GM12872 (cell line): ENCODE measurements at regions not wholly inside any gene's neighbourhood (a gene's known extent, or its start where the extent isn't known, plus 50 kb on each side); places are given as distances from the start of the nearest gene placed in this dataset.

Experiments
- TF ChIP-seq, protein P1 (sequence below): IDR thresholded peaks from 3 replicates; pipeline ENCODE4 v1.5.1; 2011; ENCODE audit warnings: low read depth, mild to moderate bottlenecking, low read length, moderate library complexity; ENCODE audit not compliant: insufficient read depth

DNA sequence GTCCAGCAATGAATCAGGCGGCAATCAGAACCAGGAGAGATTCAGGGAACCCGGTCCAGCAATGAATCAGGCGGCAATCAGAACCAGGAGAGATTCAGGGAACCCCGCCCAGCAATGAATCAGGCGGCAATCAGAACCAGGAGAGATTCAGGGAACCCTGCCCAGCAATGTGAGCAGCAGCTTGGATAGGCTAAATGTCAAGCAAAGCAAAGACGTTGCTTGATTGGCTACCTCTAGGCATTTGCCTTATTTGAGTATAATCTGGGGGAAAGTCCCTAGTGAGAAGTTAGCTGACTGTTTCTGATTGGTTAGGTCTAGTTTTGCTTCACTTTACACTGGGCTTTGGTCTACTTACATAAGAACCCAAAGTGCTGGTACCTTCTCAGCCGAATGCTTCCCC lies 1212.2 kb upstream of the TENM3 start:
- TF ChIP-seq, protein P1, sequence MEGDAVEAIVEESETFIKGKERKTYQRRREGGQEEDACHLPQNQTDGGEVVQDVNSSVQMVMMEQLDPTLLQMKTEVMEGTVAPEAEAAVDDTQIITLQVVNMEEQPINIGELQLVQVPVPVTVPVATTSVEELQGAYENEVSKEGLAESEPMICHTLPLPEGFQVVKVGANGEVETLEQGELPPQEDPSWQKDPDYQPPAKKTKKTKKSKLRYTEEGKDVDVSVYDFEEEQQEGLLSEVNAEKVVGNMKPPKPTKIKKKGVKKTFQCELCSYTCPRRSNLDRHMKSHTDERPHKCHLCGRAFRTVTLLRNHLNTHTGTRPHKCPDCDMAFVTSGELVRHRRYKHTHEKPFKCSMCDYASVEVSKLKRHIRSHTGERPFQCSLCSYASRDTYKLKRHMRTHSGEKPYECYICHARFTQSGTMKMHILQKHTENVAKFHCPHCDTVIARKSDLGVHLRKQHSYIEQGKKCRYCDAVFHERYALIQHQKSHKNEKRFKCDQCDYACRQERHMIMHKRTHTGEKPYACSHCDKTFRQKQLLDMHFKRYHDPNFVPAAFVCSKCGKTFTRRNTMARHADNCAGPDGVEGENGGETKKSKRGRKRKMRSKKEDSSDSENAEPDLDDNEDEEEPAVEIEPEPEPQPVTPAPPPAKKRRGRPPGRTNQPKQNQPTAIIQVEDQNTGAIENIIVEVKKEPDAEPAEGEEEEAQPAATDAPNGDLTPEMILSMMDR, result no peak

GRCh38 chr4:181043486-181043885 lies 1199.7 kb upstream of the TENM3 start:
- TF ChIP-seq, protein P1, result no peak

- TF ChIP-seq, protein P1, result no peak
Measured at GRCh38 chr4:181046809-181047208, 1196.4 kb upstream of the TENM3 start.

DNA sequence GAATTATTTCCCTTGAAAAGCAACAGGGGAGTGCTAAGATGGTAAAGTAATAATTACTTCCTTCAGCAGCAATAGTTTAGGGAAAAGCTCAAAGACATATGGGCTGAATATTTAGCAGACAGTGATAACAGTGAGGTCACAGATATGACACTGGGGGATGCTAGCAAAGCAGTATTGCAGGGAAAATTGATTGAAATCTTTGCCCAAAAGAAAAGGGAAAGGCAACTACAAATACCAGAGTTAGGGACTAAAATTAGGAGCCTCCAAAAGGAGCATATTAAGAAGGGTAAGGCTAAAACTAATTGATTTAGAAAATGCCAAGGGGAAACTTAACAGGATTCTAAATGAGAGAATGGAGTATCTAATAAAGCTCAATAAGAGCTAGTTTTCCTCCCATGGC lies 1191.3 kb upstream of the TENM3 start:
- TF ChIP-seq, protein P1, result no peak

DNA sequence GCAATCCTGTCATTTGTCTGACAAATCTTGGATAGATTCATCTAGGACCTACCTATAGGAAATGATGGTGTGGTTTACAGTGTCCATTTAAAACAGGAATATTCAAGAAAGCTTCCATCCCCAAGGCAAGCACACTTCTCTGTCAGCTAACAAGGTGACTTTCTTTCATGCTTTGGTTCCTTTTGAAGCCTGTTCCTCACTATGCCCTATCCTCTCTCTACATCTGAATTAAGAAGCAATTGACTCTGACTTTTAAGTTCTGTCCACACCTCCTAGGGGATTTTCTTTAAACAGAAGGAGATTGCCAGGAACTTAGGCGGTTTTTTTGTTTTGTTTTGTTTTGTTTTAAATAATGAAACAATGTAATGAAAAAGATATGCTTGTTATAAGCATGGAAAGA lies 1181.4 kb upstream of the TENM3 start:
- TF ChIP-seq, protein P1, result no peak

DNA sequence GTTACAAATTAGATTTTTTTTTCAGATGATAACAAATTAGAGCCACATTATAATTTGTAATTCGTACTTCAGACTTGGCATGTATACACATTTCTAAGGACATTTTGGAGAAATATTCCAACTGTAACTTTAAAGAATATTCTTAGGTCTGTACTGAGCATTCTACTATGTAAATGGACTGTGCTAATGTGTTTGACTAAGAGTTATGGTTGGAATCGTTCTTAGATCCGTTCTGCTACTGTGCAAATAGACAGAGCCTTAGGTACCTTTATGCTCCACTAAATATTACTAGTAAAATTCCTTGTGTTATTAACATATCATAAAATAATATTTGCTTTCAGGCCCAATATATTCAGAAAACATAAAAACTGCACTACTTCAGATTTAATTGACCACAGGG lies 1180.0 kb upstream of the TENM3 start:
- TF ChIP-seq, protein P1, result no peak

GRCh38 chr4:181077341-181077740 lies 1165.9 kb upstream of the TENM3 start:
- TF ChIP-seq, protein P1, result no peak

DNA sequence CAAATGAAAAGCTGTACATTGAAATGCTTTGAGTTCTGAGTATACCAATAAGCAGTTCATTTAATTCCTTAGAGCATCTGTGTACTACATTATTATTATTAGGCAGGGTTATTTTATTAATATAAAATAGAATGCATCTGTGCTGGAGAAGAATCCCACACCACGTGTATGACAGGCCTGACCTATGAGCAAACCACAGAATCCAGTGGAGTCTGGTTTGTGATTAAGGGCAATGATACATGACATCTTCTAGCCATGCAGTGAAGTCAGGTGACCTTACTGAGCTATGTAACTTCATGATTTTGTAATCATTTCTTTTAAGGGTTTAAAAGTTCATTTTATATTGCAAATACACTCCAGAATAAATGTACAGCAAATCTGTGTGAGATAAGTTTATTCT lies 1165.0 kb upstream of the TENM3 start:
- TF ChIP-seq, protein P1, result no peak
